ENCODE measurements at regions not wholly inside any gene's neighbourhood (a gene's known extent, or its start where the extent isn't known, plus 50 kb on each side); places are given as distances from the start of the nearest gene placed in this dataset.

- TF ChIP-seq ZNF503 (CRISPR knock-in tag; IDR thresholded peaks at IDR 0.05), result no peak
- TF ChIP-seq KDM5A (IDR thresholded peaks at IDR 0.05; ENCODE audit: borderline replicate concordance, low read length), result no peak
- no peak for TF ChIP-seq POLR2AphosphoS5 (IDR thresholded peaks at IDR 0.05; ENCODE audit: low read depth, low read length)
- TF ChIP-seq MAFG (CRISPR knock-in tag; IDR thresholded peaks at IDR 0.05), result no peak
- TF ChIP-seq TFE3 (CRISPR knock-in tag; IDR thresholded peaks at IDR 0.05), result no peak
- TF ChIP-seq SP1 (IDR thresholded peaks at IDR 0.05), result no peak
- TF ChIP-seq SP1 (CRISPR knock-in tag; IDR thresholded peaks at IDR 0.05), result no peak
- no peak for TF ChIP-seq TAF1 (CRISPR knock-in tag; IDR thresholded peaks at IDR 0.05)
- TF ChIP-seq ARID2 (CRISPR knock-in tag; IDR thresholded peaks at IDR 0.05; ENCODE audit: borderline replicate concordance), result no peak
These were observed 60.2 kb upstream of the TNFRSF19 start for GRCh38 chr13:23509781-23510543.

Data from HepG2 (cell line).